Activated T-helper 17 cell treated with anti-CD3 and anti-CD28 coated beads, Interleukin-2, amount 50 U/mL, for 72 hours (primary cell): ENCODE measurements at regions not wholly inside any gene's neighbourhood (a gene's known extent, or its start where the extent isn't known, plus 50 kb on each side); places are given as distances from the start of the nearest gene placed in this dataset.

Source experiments
- ATAC-seq: fragments of 150-1000 bp; cut with Tn5 transposase; replicated peaks from 2 replicates; pipeline ENCODE4 v1.10.0; 2021; ENCODE audit warnings: mild to moderate bottlenecking, moderate library complexity
- H3K27ac Mint-ChIP-seq: one replicate; pipeline ENCODE4 v1.8.0; 2022; ENCODE audit warnings: mixed read lengths
- H3K27me3 Mint-ChIP-seq: one replicate; pipeline ENCODE4 v1.8.0; 2022; ENCODE audit warnings: mixed read lengths
- H3K36me3 Mint-ChIP-seq: one replicate; pipeline ENCODE4 v1.8.0; 2022; ENCODE audit warnings: low read depth, mild to moderate bottlenecking, mixed read lengths
- H3K4me1 Mint-ChIP-seq: one replicate; pipeline ENCODE4 v1.8.0; 2022; ENCODE audit warnings: mixed read lengths
- H3K4me3 Mint-ChIP-seq: one replicate; pipeline ENCODE4 v1.8.0; 2022; ENCODE audit warnings: mild to moderate bottlenecking, mixed read lengths
- H3K9me3 Mint-ChIP-seq: one replicate; pipeline ENCODE4 v1.8.0; 2022; ENCODE audit warnings: mixed read lengths

DNA sequence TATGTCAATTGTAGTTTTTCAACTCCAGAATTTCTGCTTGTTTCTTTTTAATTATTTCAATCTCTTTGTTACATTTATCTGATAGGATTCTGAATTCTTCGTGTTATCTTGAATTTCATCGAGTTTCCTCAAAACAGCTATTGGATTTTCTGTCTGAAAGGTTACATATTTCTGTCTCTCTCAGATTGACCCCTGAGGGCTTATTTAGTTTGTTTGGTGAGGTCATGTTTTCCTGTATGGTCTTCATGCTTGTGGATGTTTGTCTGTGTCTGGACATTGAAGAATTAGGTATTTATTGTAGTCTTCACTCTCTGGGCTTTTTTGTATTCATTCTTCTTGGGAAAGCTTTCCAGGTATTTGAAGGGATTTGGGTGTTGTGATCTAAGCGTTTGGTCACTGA lies 85.6 kb downstream of the SNAPC1 start:
- H3K4me3 Mint-ChIP-seq = no peak overlapping the region
- H3K27me3 Mint-ChIP-seq = no peaks in the 10 kb centered on the region
- no peaks in the 10 kb centered on the region for H3K36me3 Mint-ChIP-seq
- ATAC-seq = no peak
- no peaks in the 10 kb centered on the region for H3K9me3 Mint-ChIP-seq
- H3K4me1 Mint-ChIP-seq = no peaks in the 10 kb centered on the region
- H3K27ac Mint-ChIP-seq = no peak overlapping the region

- H3K27me3 Mint-ChIP-seq = peaks cover 24% of the 10 kb centered on the region
- no peak for ATAC-seq
- no peaks in the 10 kb centered on the region for H3K9me3 Mint-ChIP-seq
- no peaks in the 10 kb centered on the region for H3K36me3 Mint-ChIP-seq
- no peaks in the 10 kb centered on the region for H3K4me1 Mint-ChIP-seq
- no peak overlapping the region for H3K4me3 Mint-ChIP-seq
- no peak overlapping the region for H3K27ac Mint-ChIP-seq
Observed at GRCh38 chr14:61854898-61855297, 92.7 kb downstream of the SNAPC1 start.

DNA sequence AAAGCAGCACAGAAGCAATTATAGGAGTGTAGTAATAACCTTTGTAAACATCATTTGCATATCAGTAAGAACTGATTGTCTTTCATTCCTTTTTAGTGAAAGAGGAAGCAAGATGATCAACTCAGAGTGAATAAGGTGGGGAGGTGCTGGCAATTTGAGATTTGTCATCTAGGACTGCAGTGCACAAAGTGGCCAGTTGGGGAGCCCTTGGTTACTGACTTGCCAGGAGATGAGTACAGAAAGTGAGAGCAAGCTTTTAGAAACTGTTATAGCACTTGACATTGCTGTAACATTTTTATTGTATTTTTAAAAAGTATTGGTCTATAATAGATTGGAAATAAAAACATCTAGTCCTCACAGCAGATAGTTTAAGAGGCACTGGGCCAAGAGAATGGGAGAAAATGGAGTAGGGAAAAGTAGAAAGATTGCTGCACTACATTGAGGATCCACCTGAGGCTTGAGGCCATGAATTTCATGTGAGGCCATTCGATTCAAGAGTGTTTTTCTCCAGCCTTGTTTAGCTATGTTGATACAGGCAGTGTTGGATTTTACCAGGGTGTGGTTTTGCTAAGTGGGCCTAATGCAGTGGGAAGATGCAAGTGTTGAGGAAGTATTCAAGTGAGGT lies 98.2 kb downstream of the SNAPC1 start:
- no peaks in the 10 kb centered on the region for H3K9me3 Mint-ChIP-seq
- H3K27me3 Mint-ChIP-seq = peaks cover 18% of the 10 kb centered on the region

GRCh38 chr14:61861320-61861865 lies 99.2 kb downstream of the SNAPC1 start:
- Mint-ChIP-seq H3K27ac (no peak overlapping the region), H3K36me3 (no peaks in the 10 kb centered on the region), H3K4me3 (no peak overlapping the region), H3K27me3 (peaks cover 10% of the 10 kb centered on the region), H3K4me1 (peaks cover 5% of the 10 kb centered on the region), H3K9me3 (no peaks in the 10 kb centered on the region)
- no peak for ATAC-seq

More for the DNA sequence above, 98.2 kb downstream of the SNAPC1 start:
- ATAC-seq = peak; percentile 88
- Mint-ChIP-seq H3K4me3 (no peak overlapping the region), H3K27ac (no peak overlapping the region), H3K36me3 (no peaks in the 10 kb centered on the region), H3K4me1 (peaks cover 5% of the 10 kb centered on the region)

DNA sequence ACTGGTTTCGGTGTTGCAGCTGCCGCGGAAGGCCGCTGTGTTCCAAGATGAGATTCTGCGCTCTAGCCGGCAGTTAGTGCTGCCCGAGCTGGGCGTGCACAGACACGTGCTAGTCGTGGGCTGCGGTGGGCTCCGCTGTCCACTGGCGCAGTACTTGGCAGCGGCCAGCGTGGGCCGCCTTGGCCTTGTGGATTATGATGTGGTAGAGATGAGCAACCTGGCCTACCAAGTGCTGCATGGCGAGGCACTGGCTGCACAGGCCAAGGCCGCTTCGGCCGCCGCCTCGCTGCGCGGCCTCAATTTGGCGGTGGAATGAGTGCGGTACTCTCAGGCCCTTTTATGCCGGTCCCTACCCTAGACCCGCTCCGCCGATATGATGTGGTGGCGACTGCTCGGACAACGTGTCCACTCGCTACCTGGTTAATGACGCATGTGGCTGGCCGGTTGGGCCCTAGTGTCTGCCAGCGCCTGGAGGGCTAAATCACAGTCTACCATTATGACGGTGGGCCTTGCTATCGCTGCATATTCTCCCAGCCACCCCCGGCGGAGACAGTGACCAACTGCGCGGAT lies 102.2 kb downstream of the SNAPC1 start:
- H3K27ac Mint-ChIP-seq = no peak overlapping the region
- H3K4me1 Mint-ChIP-seq = peaks cover 5% of the 10 kb centered on the region
- no peaks in the 10 kb centered on the region for H3K27me3 Mint-ChIP-seq
- H3K4me3 Mint-ChIP-seq = no peak overlapping the region
- ATAC-seq = no peak
- H3K36me3 Mint-ChIP-seq = no peaks in the 10 kb centered on the region
- no peaks in the 10 kb centered on the region for H3K9me3 Mint-ChIP-seq

DNA sequence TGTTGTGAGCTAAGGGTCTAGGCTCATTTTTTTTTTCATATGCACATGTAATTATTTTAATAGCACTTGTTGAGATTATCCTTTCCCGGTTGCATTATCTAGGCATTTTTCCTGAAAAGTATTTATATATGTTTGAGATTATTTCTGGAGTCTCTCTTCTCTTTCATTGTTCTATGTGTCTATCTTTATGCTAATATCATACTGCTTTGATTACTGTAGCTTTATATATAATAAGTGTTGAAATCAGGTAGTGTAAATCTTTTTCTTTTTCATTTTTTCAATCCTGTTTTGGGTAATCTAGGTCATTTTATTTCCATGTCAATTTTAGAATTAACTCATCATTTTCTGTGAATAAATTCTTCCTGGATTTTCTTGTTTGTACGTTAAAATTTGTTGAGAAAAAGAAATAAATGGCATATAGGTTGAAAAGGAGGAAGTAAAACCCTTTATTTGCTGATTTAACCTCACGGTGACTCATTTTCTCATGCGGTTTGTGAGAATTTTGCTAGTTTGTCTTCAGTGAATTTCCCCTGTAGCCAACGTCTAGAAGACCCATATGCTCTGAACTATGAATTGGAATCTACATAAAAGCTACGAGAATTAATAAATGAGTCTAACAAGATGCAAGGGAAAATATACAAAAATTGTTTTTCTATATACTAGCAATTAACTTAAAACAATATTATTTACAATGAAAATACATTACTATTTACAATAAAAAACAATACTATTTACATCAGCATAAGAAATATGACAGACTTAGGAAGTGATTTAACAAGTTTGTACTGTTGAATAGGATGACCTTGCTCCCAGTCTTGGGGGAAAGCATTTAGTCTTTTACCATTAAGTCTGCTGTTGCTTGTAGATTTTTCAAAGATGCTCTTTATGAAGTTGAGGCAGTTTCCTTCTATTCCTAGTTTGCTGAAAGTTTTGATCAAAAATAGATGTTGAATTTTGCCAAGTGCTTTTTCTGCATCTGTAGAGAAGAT lies 105.0 kb downstream of the SNAPC1 start:
- no peaks in the 10 kb centered on the region for H3K4me1 Mint-ChIP-seq
- H3K27ac Mint-ChIP-seq = no peak overlapping the region
- peaks cover 8% of the 10 kb centered on the region for H3K9me3 Mint-ChIP-seq
- no peak overlapping the region for H3K4me3 Mint-ChIP-seq
- no peaks in the 10 kb centered on the region for H3K36me3 Mint-ChIP-seq
- ATAC-seq = peak; percentile 26
- peaks cover 7% of the 10 kb centered on the region for H3K27me3 Mint-ChIP-seq

DNA sequence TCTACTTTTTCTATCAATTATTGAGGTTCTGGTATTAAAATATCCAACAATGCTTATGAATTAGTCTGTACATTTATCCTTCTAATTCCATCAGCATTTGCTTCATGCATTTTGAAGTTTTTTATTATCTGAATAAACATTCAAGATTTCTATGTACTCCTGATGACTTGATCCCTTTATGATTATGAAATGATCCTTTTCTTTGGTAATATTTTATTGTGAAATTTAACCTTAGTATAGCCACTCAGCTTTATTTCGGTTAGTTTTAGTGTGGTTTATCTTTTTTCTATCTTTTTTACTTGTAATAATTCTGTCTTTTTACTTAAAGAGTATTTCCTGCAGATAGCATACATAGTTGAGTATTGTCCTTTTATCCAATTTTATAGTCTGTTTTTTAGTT lies 106.6 kb downstream of the SNAPC1 start:
- Mint-ChIP-seq H3K4me3 (no peak overlapping the region), H3K4me1 (no peaks in the 10 kb centered on the region), H3K36me3 (no peaks in the 10 kb centered on the region), H3K27me3 (peaks cover 20% of the 10 kb centered on the region), H3K9me3 (peaks cover 8% of the 10 kb centered on the region), H3K27ac (no peak overlapping the region)
- ATAC-seq = no peak

DNA sequence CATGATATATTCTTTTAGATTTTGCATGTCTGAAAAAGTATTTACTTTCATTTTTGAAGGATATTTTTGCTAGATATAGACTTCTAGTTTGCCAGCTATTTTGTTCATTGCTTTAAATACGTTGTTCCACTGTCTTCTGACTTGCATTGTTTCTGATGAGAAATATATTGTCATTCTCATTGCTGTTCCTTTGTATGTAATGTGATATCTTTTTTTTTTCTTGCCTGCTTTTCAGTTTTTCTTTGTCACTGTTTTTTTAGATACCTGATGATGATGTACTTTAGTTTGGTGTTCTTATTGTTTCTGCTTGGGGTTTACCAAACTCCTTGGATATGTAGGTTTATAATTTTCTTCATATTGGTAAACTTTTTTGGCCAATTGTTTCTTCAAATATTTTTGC lies 107.9 kb downstream of the SNAPC1 start:
- Mint-ChIP-seq H3K36me3 (no peaks in the 10 kb centered on the region), H3K27me3 (peaks cover 24% of the 10 kb centered on the region), H3K4me1 (no peaks in the 10 kb centered on the region), H3K4me3 (no peak overlapping the region), H3K27ac (no peak overlapping the region), H3K9me3 (peaks cover 8% of the 10 kb centered on the region)
- ATAC-seq = no peak

- Mint-ChIP-seq H3K36me3 (no peaks in the 10 kb centered on the region), H3K4me3 (no peak overlapping the region), H3K4me1 (no peaks in the 10 kb centered on the region), H3K27ac (no peak overlapping the region), H3K27me3 (peaks cover 36% of the 10 kb centered on the region), H3K9me3 (peaks cover 8% of the 10 kb centered on the region)
- ATAC-seq = no peak
Observed at GRCh38 chr14:61872452-61872851, 110.2 kb downstream of the SNAPC1 start.

DNA sequence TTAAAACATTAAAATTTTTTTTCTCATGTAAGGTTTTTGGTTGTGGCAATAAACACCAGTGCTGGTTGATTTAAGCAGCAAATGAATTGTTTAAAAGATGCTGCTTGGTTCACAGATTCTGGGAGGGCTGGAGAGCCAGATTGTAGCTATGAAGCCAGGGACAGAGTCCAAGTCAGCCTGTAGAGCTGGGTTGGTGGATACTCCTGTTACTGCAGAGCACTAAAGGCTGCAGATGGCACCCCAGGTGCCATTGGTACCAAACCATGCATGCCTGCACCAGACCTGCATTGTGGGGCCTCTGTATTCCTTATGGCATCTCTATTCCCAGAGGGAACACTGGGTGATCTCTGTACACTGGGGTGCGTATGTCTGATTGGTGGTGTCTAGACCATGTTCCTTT lies 113.3 kb downstream of the SNAPC1 start:
- no peak for ATAC-seq
- Mint-ChIP-seq H3K9me3 (peaks cover 8% of the 10 kb centered on the region), H3K4me1 (no peaks in the 10 kb centered on the region), H3K36me3 (no peaks in the 10 kb centered on the region), H3K27ac (no peak overlapping the region), H3K27me3 (peaks cover 52% of the 10 kb centered on the region), H3K4me3 (no peak overlapping the region)

DNA sequence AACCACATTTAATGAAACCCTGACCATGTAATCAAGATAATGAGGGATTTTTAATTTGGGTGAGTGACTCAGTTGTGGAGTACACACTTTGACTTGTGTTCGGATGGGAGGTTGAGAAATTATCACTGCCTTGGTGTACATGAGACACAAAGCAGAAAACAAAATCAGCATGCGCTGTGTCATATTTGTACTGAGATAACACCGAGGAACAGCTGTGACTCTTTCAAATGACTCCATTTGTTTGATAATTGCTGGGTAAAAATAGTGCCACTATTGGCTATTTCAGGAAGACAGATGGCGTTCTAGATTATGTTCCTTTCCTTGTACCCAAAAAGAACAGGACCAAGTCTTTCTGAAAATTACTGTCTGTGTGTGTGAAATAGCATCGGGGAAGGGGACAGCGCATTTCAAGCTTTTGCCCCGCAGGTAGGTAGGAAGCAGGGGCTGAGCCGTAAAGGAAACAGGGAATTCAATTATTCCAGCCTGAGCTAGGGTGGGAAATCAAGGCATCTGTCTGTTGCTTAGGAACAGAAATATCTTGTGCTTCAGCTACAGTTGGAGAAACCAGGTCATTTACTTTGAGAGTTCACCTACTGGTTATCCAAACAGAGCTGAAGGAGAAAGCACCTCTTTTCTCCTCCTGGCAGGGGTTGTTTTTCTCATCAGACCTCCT lies 114.3 kb downstream of the SNAPC1 start:
- Mint-ChIP-seq H3K27me3 (peaks cover 52% of the 10 kb centered on the region), H3K27ac (no peak overlapping the region), H3K9me3 (no peaks in the 10 kb centered on the region), H3K4me3 (no peak overlapping the region), H3K36me3 (no peaks in the 10 kb centered on the region), H3K4me1 (no peaks in the 10 kb centered on the region)
- no peak for ATAC-seq

DNA sequence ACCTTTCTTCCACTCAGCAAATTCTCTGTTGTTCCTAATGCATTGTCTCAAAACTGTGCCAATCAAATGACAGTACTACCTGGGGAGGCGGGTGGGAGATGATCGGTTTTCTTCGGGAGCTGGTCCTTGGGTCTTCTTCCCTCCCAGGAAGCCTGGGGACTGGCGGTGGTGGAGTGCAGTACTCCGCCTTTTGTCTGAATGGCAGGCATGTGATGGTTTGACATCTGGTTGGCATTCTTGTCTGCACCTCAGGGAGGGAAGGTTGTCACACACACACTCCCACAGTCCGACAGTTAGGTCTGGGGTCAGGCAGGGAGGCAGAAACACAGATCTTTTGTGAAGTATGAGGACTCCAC lies 114.8 kb downstream of the SNAPC1 start:
- no peaks in the 10 kb centered on the region for H3K36me3 Mint-ChIP-seq
- no peak for ATAC-seq
- no peaks in the 10 kb centered on the region for H3K9me3 Mint-ChIP-seq
- no peak overlapping the region for H3K4me3 Mint-ChIP-seq
- H3K4me1 Mint-ChIP-seq = no peaks in the 10 kb centered on the region
- peaks cover 56% of the 10 kb centered on the region for H3K27me3 Mint-ChIP-seq
- H3K27ac Mint-ChIP-seq = no peak overlapping the region

DNA sequence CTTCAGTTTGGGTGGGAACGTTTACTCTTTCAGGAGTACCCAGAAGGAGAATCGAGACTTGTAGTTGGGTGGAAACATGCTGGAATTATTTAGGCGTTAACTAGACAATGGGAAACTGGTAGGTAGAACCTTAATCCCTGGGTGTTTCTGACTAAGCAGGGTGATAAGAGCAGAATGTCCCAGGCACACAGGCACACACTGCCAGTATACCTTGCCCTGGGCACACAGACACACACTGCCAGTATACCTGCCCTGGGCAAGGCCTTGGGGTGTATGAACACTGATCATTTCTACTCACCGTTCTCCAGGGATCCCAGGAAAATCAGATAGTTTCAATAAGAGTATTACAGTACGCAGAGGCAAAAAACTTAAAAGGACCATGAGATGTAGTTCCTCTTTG lies 115.5 kb downstream of the SNAPC1 start:
- Mint-ChIP-seq H3K27me3 (peaks cover 54% of the 10 kb centered on the region), H3K4me1 (no peaks in the 10 kb centered on the region), H3K4me3 (no peak overlapping the region), H3K36me3 (no peaks in the 10 kb centered on the region), H3K9me3 (no peaks in the 10 kb centered on the region), H3K27ac (no peak overlapping the region)
- no peak for ATAC-seq

DNA sequence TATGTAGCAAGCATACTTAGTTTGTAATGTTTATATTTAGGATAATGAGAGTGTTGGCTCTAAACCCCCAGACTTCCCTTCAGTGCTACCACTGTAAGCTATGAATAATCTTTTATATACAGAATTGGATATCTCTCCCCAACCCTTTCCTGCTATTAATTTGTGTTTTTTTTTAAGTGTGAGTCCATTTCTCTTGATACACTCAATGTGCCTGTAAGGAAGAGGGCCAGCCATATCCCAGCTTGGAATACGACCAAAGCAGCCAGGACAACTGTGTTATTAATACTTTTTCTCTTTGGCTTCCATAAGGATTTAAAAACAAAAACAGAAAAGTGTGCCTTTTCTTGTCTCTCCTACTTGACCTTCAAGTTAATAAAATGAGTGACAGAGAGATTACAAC lies 116.7 kb downstream of the SNAPC1 start:
- Mint-ChIP-seq H3K27me3 (peaks cover 51% of the 10 kb centered on the region), H3K27ac (no peak overlapping the region), H3K4me3 (no peak overlapping the region)

More for the DNA sequence above, 116.7 kb downstream of the SNAPC1 start:
- Mint-ChIP-seq H3K9me3 (no peaks in the 10 kb centered on the region), H3K4me1 (no peaks in the 10 kb centered on the region), H3K36me3 (no peaks in the 10 kb centered on the region)
- no peak for ATAC-seq
